ENCODE measurements at regions not wholly inside any gene's neighbourhood (a gene's known extent, or its start where the extent isn't known, plus 50 kb on each side); places are given as distances from the start of the nearest gene placed in this dataset.

GRCh38 chr4:83865417-83866150 is 329.7 kb downstream of the GPAT3 start:
- Mint-ChIP-seq H3K27me3 (ENCODE audit: insufficient read depth) (peaks cover 2% of the 10 kb centered on the region; the same call in 1 of the 2 replicates), H3K9me3 (no peaks in the 10 kb centered on the region), H3K4me3 (no peak overlapping the region), H3K4me1 (ENCODE audit: low read depth) (peaks cover 30% of the 10 kb centered on the region), H3K36me3 (ENCODE audit: low read depth) (no peaks in the 10 kb centered on the region), H3K27ac (no peak overlapping the region)
- no peak for TF ChIP-seq CTCF (IDR thresholded peaks at IDR 0.05)
- no peak for DNase-seq

GRCh38 chr4:83864097-83864817 is 328.3 kb downstream of the GPAT3 start:
- no peak for DNase-seq
- no peaks in the 10 kb centered on the region for H3K9me3 Mint-ChIP-seq
- H3K4me3 Mint-ChIP-seq, result no peak overlapping the region
- H3K4me1 Mint-ChIP-seq (ENCODE audit: low read depth), result peaks cover 44% of the 10 kb centered on the region
- H3K27ac Mint-ChIP-seq, result no peak overlapping the region
- peaks cover 2% of the 10 kb centered on the region; the same call in 1 of the 2 replicates for H3K27me3 Mint-ChIP-seq (ENCODE audit: insufficient read depth)
- no peaks in the 10 kb centered on the region for H3K36me3 Mint-ChIP-seq (ENCODE audit: low read depth)
- TF ChIP-seq CTCF (IDR thresholded peaks at IDR 0.05), result no peak

GRCh38 chr4:83862471-83862870 is 326.6 kb downstream of the GPAT3 start:
- H3K36me3 Mint-ChIP-seq (ENCODE audit: low read depth), result no peaks in the 10 kb centered on the region
- peaks cover 2% of the 10 kb centered on the region; the same call in 1 of the 2 replicates for H3K27me3 Mint-ChIP-seq (ENCODE audit: insufficient read depth)
- peaks cover 54% of the 10 kb centered on the region for H3K4me1 Mint-ChIP-seq (ENCODE audit: low read depth)
- no peaks in the 10 kb centered on the region for H3K9me3 Mint-ChIP-seq
- H3K27ac Mint-ChIP-seq, result no peak overlapping the region
- no peak for TF ChIP-seq CTCF (IDR thresholded peaks at IDR 0.05)
- no peak overlapping the region for H3K4me3 Mint-ChIP-seq
- DNase-seq, result no peak

- DNase-seq, result peak; percentile 15
- H3K4me1 Mint-ChIP-seq (ENCODE audit: low read depth), result peaks cover 63% of the 10 kb centered on the region
- H3K36me3 Mint-ChIP-seq (ENCODE audit: low read depth), result no peaks in the 10 kb centered on the region
- H3K4me3 Mint-ChIP-seq, result no peak overlapping the region
- H3K27ac Mint-ChIP-seq, result no peak overlapping the region
- no peaks in the 10 kb centered on the region for H3K9me3 Mint-ChIP-seq
- no peak for TF ChIP-seq CTCF (IDR thresholded peaks at IDR 0.05)
- peaks cover 2% of the 10 kb centered on the region; the same call in 1 of the 2 replicates for H3K27me3 Mint-ChIP-seq (ENCODE audit: insufficient read depth)
Observed at GRCh38 chr4:83860200-83860599, 324.3 kb downstream of the GPAT3 start.

- Mint-ChIP-seq H3K4me1 (ENCODE audit: low read depth) (peaks cover 72% of the 10 kb centered on the region), H3K9me3 (no peaks in the 10 kb centered on the region), H3K4me3 (no peak overlapping the region; the same call in 1 of the 2 replicates), H3K27ac (peak overlapping the region; percentile 65), H3K27me3 (ENCODE audit: insufficient read depth) (no peaks in the 10 kb centered on the region), H3K36me3 (ENCODE audit: low read depth) (no peaks in the 10 kb centered on the region)
- peak; percentile 31 for DNase-seq
- TF ChIP-seq CTCF (IDR thresholded peaks at IDR 0.05), result no peak
Observed at GRCh38 chr4:83858131-83858530, 322.2 kb downstream of the GPAT3 start.

Data from HFFc6 (cell line).